GM18951 (cell line): ENCODE measurements at regions not wholly inside any gene's neighbourhood (a gene's known extent, or its start where the extent isn't known, plus 50 kb on each side); places are given as distances from the start of the nearest gene placed in this dataset.
"Not testable (repeated sequence)": the region's sequence is repeated elsewhere in the genome, so short reads cannot be mapped to it uniquely, and the experiment has no call there.

ENCODE experiments used
- POLR2A ChIP-seq: IDR thresholded peaks from 4 replicates; pipeline ENCODE4 v1.6.1; 2011; ENCODE audit warnings: mild to moderate bottlenecking; ENCODE audit not compliant: insufficient read length, insufficient read depth; ENCODE audit errors: extremely low read depth
- in situ Hi-C: fragments of 300-500 bp; cut with MboI; formaldehyde crosslinking; loops from one replicate; pipeline ENCODE4 v1.12.0; 2022; ENCODE audit warnings: low sequenced_read_pairs, mixed read lengths, inconsistent platforms; ENCODE audit not compliant: unreplicated experiment

- TF ChIP-seq POLR2A, result no peak
- in situ Hi-C loops, result no loop called here
These were observed 139.7 kb upstream of the ERRFI1 start for GRCh38 chr1:8165595-8166360.

GRCh38 chr1:8164670-8165069 is 138.6 kb upstream of the ERRFI1 start:
- in situ Hi-C loops, result no loop called here
- no peak for TF ChIP-seq POLR2A

- no peak for TF ChIP-seq POLR2A
- in situ Hi-C loops, result no loop called here
These were observed 136.9 kb upstream of the ERRFI1 start for GRCh38 chr1:8163039-8163438.

DNA sequence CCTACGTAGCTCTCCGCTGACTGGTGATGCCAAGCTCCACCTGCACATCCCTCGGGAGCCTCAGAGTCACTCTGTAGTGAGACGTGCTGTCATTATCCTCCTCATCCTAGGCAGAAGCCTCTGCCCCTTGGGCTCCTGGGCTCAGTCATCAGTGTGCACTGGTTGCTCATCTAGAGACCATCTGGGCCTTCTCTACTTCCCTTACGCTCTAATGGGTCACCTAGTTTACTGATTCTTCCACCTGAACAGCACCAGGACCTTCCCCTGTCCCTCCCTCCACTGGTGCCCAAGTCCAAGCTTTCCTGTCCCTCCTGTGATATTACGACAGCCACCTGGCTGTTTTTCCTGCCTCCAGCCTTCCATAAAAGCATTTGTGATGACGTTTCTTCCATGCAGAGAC is 136.1 kb upstream of the ERRFI1 start:
- in situ Hi-C loops, result no loop called here

GRCh38 chr1:8161546-8162105 is 135.5 kb upstream of the ERRFI1 start:
- no peak for TF ChIP-seq POLR2A
- in situ Hi-C loops, result no loop called here

More for the DNA sequence above, 136.1 kb upstream of the ERRFI1 start:
- TF ChIP-seq POLR2A, result no peak

DNA sequence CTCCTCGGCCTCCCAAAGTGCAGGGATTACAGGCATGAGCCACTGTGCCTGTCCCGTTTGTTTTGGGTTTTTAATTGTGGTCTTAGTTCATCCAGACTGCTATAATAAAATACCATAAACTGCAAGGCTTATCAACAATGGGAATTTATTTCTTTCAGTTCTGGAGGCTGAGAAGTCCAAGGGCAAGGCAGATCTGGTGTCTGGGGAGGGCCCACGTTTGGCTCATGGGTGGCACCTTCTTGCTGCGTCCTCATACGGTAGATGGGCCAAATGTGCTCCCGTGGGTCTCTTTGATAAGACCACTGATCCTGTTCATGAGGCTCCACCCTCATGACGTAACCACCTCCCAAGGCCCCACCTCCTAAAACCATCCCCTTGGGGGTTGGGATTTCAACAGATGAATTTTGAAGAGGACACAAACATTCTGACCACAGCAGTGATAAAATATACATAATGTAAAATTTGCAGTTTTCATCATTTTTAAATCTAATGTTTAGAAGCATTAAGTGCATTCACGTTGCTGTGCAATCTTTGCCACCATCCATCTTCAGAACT is 133.4 kb upstream of the ERRFI1 start:
- in situ Hi-C loops, result no loop called here
- no peak for TF ChIP-seq POLR2A

- TF ChIP-seq POLR2A, result no peak
- in situ Hi-C loops, result no loop called here
These were observed 132.9 kb upstream of the ERRFI1 start for GRCh38 chr1:8158995-8159394.

GRCh38 chr1:8157765-8158164 is 131.7 kb upstream of the ERRFI1 start:
- in situ Hi-C loops, result no loop called here
- no peak for TF ChIP-seq POLR2A

GRCh38 chr1:8155528-8156186 is 129.5 kb upstream of the ERRFI1 start:
- in situ Hi-C loops, result no loop called here
- TF ChIP-seq POLR2A, result no peak

GRCh38 chr1:8154621-8155052 is 128.5 kb upstream of the ERRFI1 start:
- no peak for TF ChIP-seq POLR2A
- in situ Hi-C loops, result no loop called here

DNA sequence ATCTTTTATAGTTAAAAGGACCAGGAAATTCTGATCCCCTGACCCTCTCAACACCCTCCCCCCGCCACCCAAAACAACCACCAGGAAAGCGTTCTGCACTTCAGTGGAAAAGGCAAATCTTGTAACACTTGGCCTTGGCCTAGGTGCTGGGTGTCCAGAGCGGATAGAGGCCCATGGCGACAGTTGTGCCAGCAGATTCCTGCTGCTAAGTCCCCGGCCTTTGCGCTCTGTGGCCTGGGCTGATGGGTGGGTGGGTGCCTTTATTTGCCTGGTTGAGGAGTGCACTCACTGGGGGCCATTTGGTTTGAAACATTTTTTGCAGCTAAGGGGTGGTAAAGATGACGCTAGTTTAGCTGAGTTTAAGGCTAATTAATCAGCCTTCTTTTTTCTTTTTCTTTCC is 127.9 kb upstream of the ERRFI1 start:
- in situ Hi-C loops, result no loop called here
- no peak for TF ChIP-seq POLR2A

DNA sequence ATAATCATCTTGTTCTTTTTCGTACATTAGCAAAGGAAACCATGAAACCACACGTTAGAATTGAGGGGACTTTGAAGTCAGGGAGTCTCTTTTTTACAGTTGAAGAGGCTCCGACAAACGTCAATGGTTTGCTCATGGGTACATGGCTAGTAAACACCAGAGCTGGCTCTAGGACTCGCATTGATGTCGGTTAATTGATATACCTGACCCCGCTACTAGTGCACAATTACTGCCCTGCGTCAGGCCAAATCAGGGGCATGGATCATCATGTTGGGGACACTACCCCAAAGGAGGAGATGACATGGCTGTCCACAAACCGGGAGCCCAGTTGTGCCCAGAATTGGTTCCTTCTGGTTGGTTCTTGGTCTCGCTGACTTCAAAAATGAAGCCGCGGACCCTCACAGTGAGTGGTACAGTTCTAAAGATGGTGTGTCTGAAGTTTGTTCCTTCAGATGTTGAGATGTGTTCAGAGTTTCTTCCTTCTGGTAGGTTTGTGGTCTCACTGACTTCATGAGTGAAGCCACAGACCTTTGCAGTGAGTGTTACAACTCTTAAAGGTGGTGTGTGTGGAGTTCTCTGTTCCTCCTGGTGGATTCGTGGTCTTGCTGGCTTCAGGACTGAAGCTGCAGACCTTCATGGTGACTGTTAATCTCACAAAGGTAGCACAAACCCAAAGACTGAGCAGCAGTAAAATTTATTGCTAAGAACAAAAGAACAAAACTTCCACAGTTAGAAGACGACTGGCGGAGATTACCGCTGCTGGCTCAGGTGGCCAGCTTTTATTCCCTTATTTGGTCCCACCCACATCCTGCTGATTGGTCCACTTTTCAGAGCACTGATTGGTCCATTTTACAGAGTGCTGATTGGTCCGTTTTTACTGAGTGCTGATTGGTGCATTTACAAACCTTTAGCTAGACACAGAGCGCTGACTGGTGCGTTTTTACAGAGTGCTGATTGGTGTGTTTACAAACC is 126.9 kb upstream of the ERRFI1 start:
- no peak for TF ChIP-seq POLR2A
- in situ Hi-C loops, result no loop called here

DNA sequence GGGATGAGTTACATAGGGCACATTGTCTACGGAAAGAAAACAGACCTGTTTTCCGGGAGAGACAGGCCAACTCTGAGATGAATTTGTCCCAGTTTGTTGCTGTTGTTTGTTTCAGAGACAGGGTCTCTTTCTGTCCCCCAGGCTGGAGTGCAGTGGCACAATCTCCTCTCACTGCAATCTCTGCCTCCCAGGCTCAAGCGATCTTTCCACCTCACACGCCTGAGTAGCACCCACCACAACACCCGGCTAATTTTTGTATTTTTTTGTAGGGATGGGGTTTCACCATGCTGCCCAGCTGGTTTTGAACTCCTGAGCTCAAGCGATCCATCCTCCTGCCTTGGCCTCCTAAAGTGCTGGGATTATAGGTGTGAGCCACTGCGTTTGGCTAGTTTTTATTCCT is 125.5 kb upstream of the ERRFI1 start:
- TF ChIP-seq POLR2A, result no peak
- in situ Hi-C loops, result no loop called here

DNA sequence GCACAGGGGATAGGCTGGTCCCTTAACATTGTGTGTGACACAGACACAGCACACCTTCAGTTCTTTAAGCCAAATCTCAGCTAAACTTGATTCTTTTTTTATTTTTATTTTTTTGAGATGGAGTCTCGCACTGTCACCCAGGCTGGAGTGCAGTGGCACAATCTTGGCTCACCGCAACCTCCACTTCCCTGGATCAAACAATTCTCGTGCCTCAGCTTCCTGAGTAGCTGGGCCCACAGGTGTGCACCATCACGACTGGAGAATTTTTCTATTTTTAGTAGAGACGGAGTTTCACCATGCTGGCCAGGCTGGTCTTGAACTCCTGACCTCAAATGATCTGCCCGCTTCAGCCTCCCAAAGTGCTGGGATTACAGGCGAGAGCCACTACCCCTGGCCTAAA is 123.6 kb upstream of the ERRFI1 start:
- in situ Hi-C loops, result not testable (repeated sequence)
